ENCODE measurements at regions not wholly inside any gene's neighbourhood (a gene's known extent, or its start where the extent isn't known, plus 50 kb on each side); places are given as distances from the start of the nearest gene placed in this dataset.
"Not testable (repeated sequence)": the region's sequence is repeated elsewhere in the genome, so short reads cannot be mapped to it uniquely, and the experiment has no call there.

DNA sequence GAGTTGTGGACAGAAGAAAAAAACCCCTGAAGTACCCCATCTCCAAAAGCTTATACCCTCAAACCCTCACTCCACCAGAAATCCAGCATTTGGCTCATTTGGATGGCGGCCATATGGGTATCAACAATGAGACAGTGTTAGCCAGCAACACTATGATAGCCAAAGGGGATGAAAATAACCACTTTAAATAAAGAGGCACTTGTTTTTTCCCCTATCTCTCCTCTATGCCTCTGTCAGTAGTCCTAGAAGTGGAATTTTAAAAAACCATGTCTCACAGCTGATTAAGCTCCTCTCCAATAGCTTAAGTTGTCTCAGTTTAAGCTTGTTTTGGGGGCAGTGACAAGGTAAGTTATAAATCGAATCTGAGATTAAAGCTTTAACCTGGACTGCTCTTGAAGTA, 124.0 kb downstream of the MOSPD2 start:
- Histone ChIP-seq H3K4me1 (no peaks in the 10 kb centered on the region), H3K36me3 (no peaks in the 10 kb centered on the region), H3K27ac (no peak overlapping the region), H3K4me3 (no peak overlapping the region), H3K9me3 (no peaks in the 10 kb centered on the region), H3K27me3 (no peaks in the 10 kb centered on the region)
- intact Hi-C loops (cut with DNase I; ENCODE audit: low total_unique reads): no loop called here
- TF ChIP-seq CTCF (IDR thresholded peaks at IDR 0.05): no peak
- TF ChIP-seq POLR2A (IDR thresholded peaks at IDR 0.05): no peak
- DNase-seq: no peak

DNA sequence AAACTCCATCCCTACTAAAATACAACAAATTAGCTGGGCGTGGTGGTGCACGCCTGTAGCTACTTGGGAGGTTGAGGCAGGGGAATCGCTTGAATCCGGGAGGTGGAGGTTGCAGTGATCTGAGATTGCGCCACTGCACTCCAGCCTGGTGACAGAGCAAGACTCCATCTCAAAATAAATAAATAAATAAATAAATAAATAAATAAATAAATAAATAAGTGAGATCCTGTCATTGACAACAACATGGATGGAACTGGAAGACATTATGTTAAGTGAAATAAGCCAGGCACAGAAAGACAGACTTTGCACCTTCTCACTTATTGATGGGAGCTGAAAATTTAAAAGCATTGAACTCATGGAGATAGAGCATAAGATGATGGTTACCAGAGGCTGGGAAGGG, 111.2 kb downstream of the MOSPD2 start:
- intact Hi-C loops (cut with DNase I; ENCODE audit: low total_unique reads); H3K4me3 ChIP-seq: not testable (repeated sequence)

More for the DNA sequence above, 111.2 kb downstream of the MOSPD2 start:
- not testable (repeated sequence) for H3K36me3 ChIP-seq, DNase-seq, H3K27me3 ChIP-seq, H3K4me1 ChIP-seq, H3K9me3 ChIP-seq, H3K27ac ChIP-seq
